ENCODE measurements at regions not wholly inside any gene's neighbourhood (a gene's known extent, or its start where the extent isn't known, plus 50 kb on each side); places are given as distances from the start of the nearest gene placed in this dataset.

- Histone ChIP-seq H3K9ac (ENCODE audit: control insufficient read depth, extremely low read depth, insufficient read depth, low read length) (no peak overlapping the region), H3K9me3 (ENCODE audit: control insufficient read depth, low read depth, low read length) (no peaks in the 10 kb centered on the region), H3K4me1 (ENCODE audit: control insufficient read depth, extremely low read depth, insufficient read depth, low read length) (peaks cover 14% of the 10 kb centered on the region), H4K20me1 (ENCODE audit: control insufficient read depth, extremely low read depth, insufficient read depth, low read length) (peaks cover 6% of the 10 kb centered on the region), H3K4me3 (ENCODE audit: control insufficient read depth in 2 of 3, extremely low read depth in 1 of 3, insufficient read depth in 2 of 3, low read depth in 1 of 3, low read length in 3 of 3) (no peak overlapping the region), H3K4me2 (ENCODE audit: control insufficient read depth, extremely low read depth, insufficient read depth, low read depth, low read length) (no peak overlapping the region), H3K27me3 (ENCODE audit: control insufficient read depth, extremely low read depth, insufficient read depth, low read length) (no peaks in the 10 kb centered on the region), H3K36me3 (ENCODE audit: control insufficient read depth in 2 of 2, extremely low read depth in 1 of 2, insufficient read depth in 2 of 2, low read length in 2 of 2) (no peaks in the 10 kb centered on the region), H3K27ac (ENCODE audit: control insufficient read depth, insufficient read depth, low read length) (no peak overlapping the region), H2AFZ (ENCODE audit: control insufficient read depth, low read length) (no peak overlapping the region), H3K9me1 (ENCODE audit: control insufficient read depth, extremely low read depth, insufficient read depth, low read length) (no peaks in the 10 kb centered on the region), H3K79me2 (ENCODE audit: control insufficient read depth, insufficient read depth, low read length) (peaks cover 20% of the 10 kb centered on the region)
- FAIRE-seq (no peak), DNase-seq (ENCODE audit: low read depth, low spot score) (no peak)
- TF ChIP-seq EZH2 (IDR thresholded peaks at IDR 0.05; ENCODE audit: low read length) (no peak), CTCF (optimal IDR thresholded peaks at IDR 0.05 in 1 of 3, IDR thresholded peaks at IDR 0.05 in 1 of 3, conservative IDR thresholded peaks at IDR 0.05 in 1 of 3; ENCODE audit: extremely low read depth in 1 of 3, insufficient read depth in 2 of 3, low read length in 3 of 3) (no peak)
- dilution Hi-C loops (cut with MboI; ENCODE audit: extremely low pct_ligation_motif_present, low sequenced_read_pairs) = no loop called here
These were observed 52.0 kb upstream of the ABL1 start for GRCh38 chr9:130782886-130783530.

- no peaks in the 10 kb centered on the region for H3K27me3 ChIP-seq (ENCODE audit: control insufficient read depth, extremely low read depth, insufficient read depth, low read length)
- no peak for TF ChIP-seq EZH2 (IDR thresholded peaks at IDR 0.05; ENCODE audit: low read length)
- TF ChIP-seq CTCF (optimal IDR thresholded peaks at IDR 0.05 in 1 of 3, IDR thresholded peaks at IDR 0.05 in 1 of 3, conservative IDR thresholded peaks at IDR 0.05 in 1 of 3; ENCODE audit: extremely low read depth in 1 of 3, insufficient read depth in 2 of 3, low read length in 3 of 3) = no peak
- H3K36me3 ChIP-seq (ENCODE audit: control insufficient read depth in 2 of 2, extremely low read depth in 1 of 2, insufficient read depth in 2 of 2, low read length in 2 of 2) = no peaks in the 10 kb centered on the region
- FAIRE-seq = no peak
- no peak overlapping the region for H2AFZ ChIP-seq (ENCODE audit: control insufficient read depth, low read length)
- no peaks in the 10 kb centered on the region for H3K9me1 ChIP-seq (ENCODE audit: control insufficient read depth, extremely low read depth, insufficient read depth, low read length)
- peaks cover 6% of the 10 kb centered on the region for H4K20me1 ChIP-seq (ENCODE audit: control insufficient read depth, extremely low read depth, insufficient read depth, low read length)
- peaks cover under 1% of the 10 kb centered on the region for H3K9me3 ChIP-seq (ENCODE audit: control insufficient read depth, low read depth, low read length)
- H3K9ac ChIP-seq (ENCODE audit: control insufficient read depth, extremely low read depth, insufficient read depth, low read length) = no peak overlapping the region
- H3K4me1 ChIP-seq (ENCODE audit: control insufficient read depth, extremely low read depth, insufficient read depth, low read length) = peaks cover 14% of the 10 kb centered on the region
- H3K79me2 ChIP-seq (ENCODE audit: control insufficient read depth, insufficient read depth, low read length) = peaks cover 21% of the 10 kb centered on the region
- no peak overlapping the region for H3K4me2 ChIP-seq (ENCODE audit: control insufficient read depth, extremely low read depth, insufficient read depth, low read depth, low read length)
- DNase-seq (ENCODE audit: low read depth, low spot score) = no peak
- dilution Hi-C loops (cut with MboI; ENCODE audit: extremely low pct_ligation_motif_present, low sequenced_read_pairs) = no loop called here
- no peak overlapping the region for H3K27ac ChIP-seq (ENCODE audit: control insufficient read depth, insufficient read depth, low read length)
- no peak overlapping the region for H3K4me3 ChIP-seq (ENCODE audit: control insufficient read depth in 2 of 3, extremely low read depth in 1 of 3, insufficient read depth in 2 of 3, low read depth in 1 of 3, low read length in 3 of 3)
These were observed 50.0 kb upstream of the ABL1 start for GRCh38 chr9:130785053-130785452.
